Caco-2 (cell line): ENCODE measurements at regions not wholly inside any gene's neighbourhood (a gene's known extent, or its start where the extent isn't known, plus 50 kb on each side); places are given as distances from the start of the nearest gene placed in this dataset.

Source experiments
- BruUV-seq: library from RNA; stranded (reverse); fragments of 400-500 nt; replicated peaks from 2 replicates; lab custom pipeline; 2021; lab: Mats Ljungman, UMichigan
- CTCF ChIA-PET: fragments of 300-600 bp; sonication (Branson Sonifier 250); formaldehyde crosslinking; loops from one replicate; lab custom pipeline; 2022; ENCODE audit warnings: antibody characterized with exemption; lab: Charles Lee
- POLR2A ChIA-PET: fragments of 300-600 bp; sonication (Branson Sonifier 250); formaldehyde crosslinking; loops from one replicate; lab custom pipeline; 2022; ENCODE audit warnings: antibody characterized with exemption; lab: Charles Lee
- DNase-seq, 2 experiments: peaks; one replicate each; pipeline versions ENCODE4 v3.0.0 to v3.0.0-alpha.2; 2020 to 2022
- H3K27me3 ChIP-seq: replicated peaks from 2 replicates; pipeline ENCODE4 v1.6.0; 2011; ENCODE audit warnings: low read length; ENCODE audit not compliant: control insufficient read depth, insufficient read depth
- H3K36me3 ChIP-seq: 2 replicates; pipeline ENCODE4 v1.5.1; 2011; ENCODE audit warnings: low read length; ENCODE audit not compliant: control insufficient read depth, insufficient read depth
- H3K4me1 ChIP-seq: fragments of 250-450 bp; sonication (Bioruptor Pico); 2 replicates; pipeline ENCODE4 v1.5.1; 2020; ENCODE audit warnings: mild to moderate bottlenecking
- H3K4me3 ChIP-seq: 2 replicates; pipeline ENCODE4 v1.5.1; 2011; ENCODE audit warnings: low read depth, mild to moderate bottlenecking, control low read depth, low read length
- H3K9me3 ChIP-seq: fragments of 250-450 bp; sonication (Bioruptor Pico); 2 replicates; pipeline ENCODE4 v1.5.1; 2020; ENCODE audit warnings: mild to moderate bottlenecking, moderate library complexity
- H3K27ac Mint-ChIP-seq: one replicate; pipeline ENCODE4 v1.8.0; 2022; ENCODE audit warnings: mixed read lengths; ENCODE audit not compliant: unreplicated experiment
- H3K27me3 Mint-ChIP-seq: one replicate; pipeline ENCODE4 v1.8.0; 2022; ENCODE audit warnings: mixed read lengths; ENCODE audit not compliant: insufficient read depth, unreplicated experiment
- H3K36me3 Mint-ChIP-seq: one replicate; pipeline ENCODE4 v1.8.0; 2022; ENCODE audit warnings: mild to moderate bottlenecking, mixed read lengths; ENCODE audit not compliant: insufficient read depth, unreplicated experiment
- H3K4me1 Mint-ChIP-seq: one replicate; pipeline ENCODE4 v1.8.0; 2022; ENCODE audit warnings: low read depth, mixed read lengths; ENCODE audit not compliant: unreplicated experiment
- H3K4me3 Mint-ChIP-seq: one replicate; pipeline ENCODE4 v1.8.0; 2022; ENCODE audit warnings: mild to moderate bottlenecking, moderate library complexity, mixed read lengths; ENCODE audit not compliant: unreplicated experiment
- H3K9me3 Mint-ChIP-seq: one replicate; pipeline ENCODE4 v1.8.0; 2022; ENCODE audit warnings: mixed read lengths; ENCODE audit not compliant: unreplicated experiment
- intact Hi-C: fragments of 100-400 bp; cut with micrococcal nuclease; formaldehyde crosslinking; loops from one replicate; pipeline ENCODE4 v1.10.0; 2022; ENCODE audit not compliant: unreplicated experiment
- TF ChIP-seq, protein P1 (sequence below), 2 experiments: fragments of 200-600 bp in 1 of 2; IDR thresholded peaks; 1 replicate in 1 of 2; 2 replicates in 1 of 2; pipeline versions ENCODE4 v1.5.1 to v1.8.0; 2011 to 2022; ENCODE audit warnings: antibody characterized with exemption in 1 of 2, control low read depth in 1 of 2, inconsistent platforms in 1 of 2, low read depth in 1 of 2, low read length in 1 of 2, mild to moderate bottlenecking in 1 of 2, moderate library complexity in 1 of 2; ENCODE audit not compliant: insufficient read depth in 1 of 2, severe bottlenecking in 1 of 2, unreplicated experiment in 1 of 2

DNA sequence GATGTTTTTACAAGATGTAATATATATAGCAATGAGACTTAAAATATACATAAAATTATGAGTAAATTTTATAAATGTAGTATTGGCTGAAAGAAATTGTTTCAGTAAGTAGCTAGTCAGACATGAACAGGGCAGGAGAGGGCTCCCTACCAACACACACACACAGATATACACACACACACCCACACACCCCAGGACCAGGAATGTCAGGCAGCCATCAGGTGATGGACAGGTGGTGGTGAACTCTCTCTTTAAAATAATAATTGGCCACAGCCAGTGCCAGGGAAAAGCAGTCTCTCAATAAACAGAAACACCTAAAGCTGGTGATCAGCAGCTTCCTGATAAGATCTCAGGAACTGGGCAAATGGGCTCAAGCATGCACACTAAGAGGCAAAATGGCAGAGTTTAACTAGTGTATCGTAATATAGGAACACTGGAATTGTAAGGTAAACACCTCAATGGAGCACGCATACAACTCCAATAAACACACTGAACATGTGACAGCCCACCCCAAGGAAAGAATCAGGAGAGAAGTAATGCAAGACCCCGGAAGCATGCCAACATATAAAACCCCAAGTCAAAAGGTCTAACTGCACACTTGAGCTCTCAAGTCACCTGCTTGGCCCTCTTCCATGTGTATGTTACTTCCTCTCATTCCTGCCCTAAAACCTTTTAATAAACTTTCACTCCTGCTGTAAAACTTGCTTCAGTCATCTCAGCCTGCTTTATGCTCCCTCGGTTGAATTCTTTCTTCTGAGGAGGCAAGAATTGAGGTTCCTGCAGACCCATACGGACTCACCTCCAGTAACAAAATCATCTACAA lies 1034.1 kb upstream of the SEMA6D start:
- Histone ChIP-seq H3K4me1 (no peaks in the 10 kb centered on the region), H3K27me3 (no peaks in the 10 kb centered on the region), H3K4me3 (no peak overlapping the region), H3K9me3 (no peaks in the 10 kb centered on the region), H3K36me3 (no peaks in the 10 kb centered on the region)
- no peak overlapping the region for H3K27ac Mint-ChIP-seq
- ChIA-PET POLR2A (no interaction called here), CTCF (no interaction called here)
- H3K4me3 Mint-ChIP-seq, result no peak overlapping the region
- TF ChIP-seq, protein P1, sequence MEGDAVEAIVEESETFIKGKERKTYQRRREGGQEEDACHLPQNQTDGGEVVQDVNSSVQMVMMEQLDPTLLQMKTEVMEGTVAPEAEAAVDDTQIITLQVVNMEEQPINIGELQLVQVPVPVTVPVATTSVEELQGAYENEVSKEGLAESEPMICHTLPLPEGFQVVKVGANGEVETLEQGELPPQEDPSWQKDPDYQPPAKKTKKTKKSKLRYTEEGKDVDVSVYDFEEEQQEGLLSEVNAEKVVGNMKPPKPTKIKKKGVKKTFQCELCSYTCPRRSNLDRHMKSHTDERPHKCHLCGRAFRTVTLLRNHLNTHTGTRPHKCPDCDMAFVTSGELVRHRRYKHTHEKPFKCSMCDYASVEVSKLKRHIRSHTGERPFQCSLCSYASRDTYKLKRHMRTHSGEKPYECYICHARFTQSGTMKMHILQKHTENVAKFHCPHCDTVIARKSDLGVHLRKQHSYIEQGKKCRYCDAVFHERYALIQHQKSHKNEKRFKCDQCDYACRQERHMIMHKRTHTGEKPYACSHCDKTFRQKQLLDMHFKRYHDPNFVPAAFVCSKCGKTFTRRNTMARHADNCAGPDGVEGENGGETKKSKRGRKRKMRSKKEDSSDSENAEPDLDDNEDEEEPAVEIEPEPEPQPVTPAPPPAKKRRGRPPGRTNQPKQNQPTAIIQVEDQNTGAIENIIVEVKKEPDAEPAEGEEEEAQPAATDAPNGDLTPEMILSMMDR (IDR thresholded peaks at IDR 0.05; ENCODE audit: insufficient read depth in 1 of 2, low read depth in 1 of 2, low read length in 1 of 2, severe bottlenecking in 1 of 2, unreplicated experiment in 1 of 2), result no peak
- no peaks in the 10 kb centered on the region for H3K4me1 Mint-ChIP-seq
- H3K9me3 Mint-ChIP-seq, result no peaks in the 10 kb centered on the region
- no peaks in the 10 kb centered on the region for H3K36me3 Mint-ChIP-seq
- DNase-seq, result no peak
- BruUV-seq, result no TSS peak
- intact Hi-C loops, result no loop called here
- no peaks in the 10 kb centered on the region for H3K27me3 Mint-ChIP-seq

DNA sequence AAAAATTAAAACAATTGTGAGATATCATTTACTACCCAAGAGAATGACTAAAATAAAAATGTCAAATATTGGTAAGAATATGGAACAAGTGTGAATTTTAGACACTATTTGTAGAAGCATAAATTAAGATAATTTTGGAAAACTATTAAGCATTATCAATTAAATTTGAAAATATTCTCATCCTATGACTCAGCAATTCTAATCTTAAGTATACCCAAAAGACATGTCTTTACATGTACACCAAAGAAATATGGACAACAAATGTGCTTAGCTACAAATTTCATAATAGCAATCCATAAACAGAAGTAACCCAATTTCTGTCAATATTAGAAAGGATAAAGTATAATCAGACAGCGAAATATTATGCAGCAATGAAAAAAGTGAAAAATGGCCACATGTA lies 1032.2 kb upstream of the SEMA6D start:
- Histone ChIP-seq H3K9me3 (no peaks in the 10 kb centered on the region), H3K36me3 (no peaks in the 10 kb centered on the region), H3K4me3 (no peak overlapping the region), H3K4me1 (no peaks in the 10 kb centered on the region), H3K27me3 (no peaks in the 10 kb centered on the region)
- no peak overlapping the region for H3K4me3 Mint-ChIP-seq
- intact Hi-C loops, result no loop called here
- H3K27ac Mint-ChIP-seq, result no peak overlapping the region
- no peaks in the 10 kb centered on the region for H3K27me3 Mint-ChIP-seq
- H3K9me3 Mint-ChIP-seq, result no peaks in the 10 kb centered on the region
- POLR2A ChIA-PET, result no interaction called here
- no peaks in the 10 kb centered on the region for H3K4me1 Mint-ChIP-seq
- no peak for DNase-seq
- TF ChIP-seq, protein P1 (IDR thresholded peaks at IDR 0.05; ENCODE audit: insufficient read depth in 1 of 2, low read depth in 1 of 2, low read length in 1 of 2, severe bottlenecking in 1 of 2, unreplicated experiment in 1 of 2), result no peak
- no TSS peak for BruUV-seq
- no peaks in the 10 kb centered on the region for H3K36me3 Mint-ChIP-seq
- CTCF ChIA-PET, result no interaction called here

DNA sequence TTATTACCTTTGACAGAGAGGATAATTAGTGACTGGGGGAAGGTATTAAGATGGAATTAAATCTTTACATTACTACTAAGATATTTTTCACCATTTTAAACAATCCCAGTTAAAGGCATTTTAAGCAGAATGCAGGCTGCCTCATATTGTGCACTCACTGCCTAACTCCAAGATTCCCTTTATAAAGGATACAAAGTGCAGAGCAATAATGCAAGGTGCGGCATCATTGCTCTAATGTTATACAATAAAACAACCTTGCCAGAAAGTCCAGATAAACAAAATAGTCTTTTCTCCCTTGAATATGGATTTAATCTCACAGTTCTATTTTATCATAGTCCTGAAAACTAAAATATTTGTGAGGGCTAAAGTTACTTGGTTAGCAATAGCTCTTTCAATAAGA lies 1031.6 kb upstream of the SEMA6D start:
- ChIA-PET CTCF (no interaction called here), POLR2A (no interaction called here)
- Mint-ChIP-seq H3K4me1 (no peaks in the 10 kb centered on the region), H3K9me3 (no peaks in the 10 kb centered on the region), H3K36me3 (no peaks in the 10 kb centered on the region), H3K27me3 (no peaks in the 10 kb centered on the region), H3K27ac (no peak overlapping the region), H3K4me3 (no peak overlapping the region)
- intact Hi-C loops, result no loop called here
- no peaks in the 10 kb centered on the region for H3K27me3 ChIP-seq
- no TSS peak for BruUV-seq
- DNase-seq, result no peak
- TF ChIP-seq, protein P1 (IDR thresholded peaks at IDR 0.05; ENCODE audit: insufficient read depth in 1 of 2, low read depth in 1 of 2, low read length in 1 of 2, severe bottlenecking in 1 of 2, unreplicated experiment in 1 of 2), result no peak
- H3K36me3 ChIP-seq, result no peaks in the 10 kb centered on the region
- no peaks in the 10 kb centered on the region for H3K9me3 ChIP-seq
- H3K4me1 ChIP-seq, result no peaks in the 10 kb centered on the region
- no peak overlapping the region for H3K4me3 ChIP-seq
